ENCODE measurements at regions not wholly inside any gene's neighbourhood (a gene's known extent, or its start where the extent isn't known, plus 50 kb on each side); places are given as distances from the start of the nearest gene placed in this dataset.

DNA sequence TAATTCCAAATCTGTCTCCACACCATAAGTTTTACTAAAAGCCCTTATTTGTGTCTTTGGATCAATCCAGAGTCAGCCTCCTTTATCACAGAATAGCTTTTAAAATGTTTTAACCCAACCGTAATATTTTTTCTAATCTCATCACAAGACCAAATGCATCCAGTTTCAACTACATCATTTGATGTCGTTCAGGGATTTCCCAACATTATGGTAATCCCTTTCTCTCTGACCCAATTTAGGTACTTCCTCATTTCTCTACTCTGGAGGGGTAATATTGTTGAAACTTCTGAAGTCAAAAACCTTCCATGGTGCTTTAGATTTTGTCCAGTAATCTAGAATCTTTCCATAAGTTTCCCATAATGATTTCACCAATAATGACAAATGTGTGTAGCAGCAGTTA, 596.8 kb downstream of the SOX5 start:
- Histone ChIP-seq H3K4me1 (ENCODE audit: low read depth) (no peaks in the 10 kb centered on the region), H3K9me3 (no peaks in the 10 kb centered on the region), H3K4me3 (no peak overlapping the region), H3K36me3 (ENCODE audit: low read depth) (no peaks in the 10 kb centered on the region)
- ATAC-seq (no peak), DNase-seq (no peak)
- intact Hi-C loops (cut with DNase I, micrococcal nuclease) = no loop called here
- TF ChIP-seq, protein P1, sequence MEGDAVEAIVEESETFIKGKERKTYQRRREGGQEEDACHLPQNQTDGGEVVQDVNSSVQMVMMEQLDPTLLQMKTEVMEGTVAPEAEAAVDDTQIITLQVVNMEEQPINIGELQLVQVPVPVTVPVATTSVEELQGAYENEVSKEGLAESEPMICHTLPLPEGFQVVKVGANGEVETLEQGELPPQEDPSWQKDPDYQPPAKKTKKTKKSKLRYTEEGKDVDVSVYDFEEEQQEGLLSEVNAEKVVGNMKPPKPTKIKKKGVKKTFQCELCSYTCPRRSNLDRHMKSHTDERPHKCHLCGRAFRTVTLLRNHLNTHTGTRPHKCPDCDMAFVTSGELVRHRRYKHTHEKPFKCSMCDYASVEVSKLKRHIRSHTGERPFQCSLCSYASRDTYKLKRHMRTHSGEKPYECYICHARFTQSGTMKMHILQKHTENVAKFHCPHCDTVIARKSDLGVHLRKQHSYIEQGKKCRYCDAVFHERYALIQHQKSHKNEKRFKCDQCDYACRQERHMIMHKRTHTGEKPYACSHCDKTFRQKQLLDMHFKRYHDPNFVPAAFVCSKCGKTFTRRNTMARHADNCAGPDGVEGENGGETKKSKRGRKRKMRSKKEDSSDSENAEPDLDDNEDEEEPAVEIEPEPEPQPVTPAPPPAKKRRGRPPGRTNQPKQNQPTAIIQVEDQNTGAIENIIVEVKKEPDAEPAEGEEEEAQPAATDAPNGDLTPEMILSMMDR (IDR thresholded peaks at IDR 0.05) = no peak

- TF ChIP-seq, protein P1 (IDR thresholded peaks at IDR 0.05) = no peak
- DNase-seq = no peak
- intact Hi-C loops (cut with DNase I, micrococcal nuclease) = no loop called here
- Histone ChIP-seq H3K9me3 (no peaks in the 10 kb centered on the region), H3K36me3 (ENCODE audit: low read depth) (no peaks in the 10 kb centered on the region), H3K4me1 (ENCODE audit: low read depth) (no peaks in the 10 kb centered on the region), H3K4me3 (no peak overlapping the region)
- ATAC-seq = no peak
Observed at GRCh38 chr12:23354800-23355199, 594.7 kb downstream of the SOX5 start.

DNA sequence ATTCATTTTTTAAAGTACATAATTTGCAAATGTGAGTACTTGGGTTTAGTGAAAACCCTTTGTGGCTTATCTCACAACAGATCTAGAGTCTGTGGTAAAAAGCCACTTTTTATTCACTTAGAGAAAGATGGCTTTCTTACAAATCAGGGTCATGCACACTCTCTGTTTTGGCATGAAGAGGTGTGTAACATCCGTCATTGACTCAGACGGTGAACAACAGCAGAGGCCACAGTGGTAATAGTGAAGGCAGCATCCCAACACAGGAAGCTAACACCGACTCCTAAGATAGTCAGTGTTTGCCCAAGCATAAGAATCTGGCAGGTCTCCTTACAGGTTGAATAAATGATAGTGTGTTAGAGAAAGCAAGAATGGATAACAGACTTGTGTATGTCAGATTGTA, 593.0 kb downstream of the SOX5 start:
- Histone ChIP-seq H3K4me1 (ENCODE audit: low read depth) (no peaks in the 10 kb centered on the region), H3K9me3 (no peaks in the 10 kb centered on the region), H3K36me3 (ENCODE audit: low read depth) (no peaks in the 10 kb centered on the region), H3K4me3 (no peak overlapping the region)
- TF ChIP-seq, protein P1 (IDR thresholded peaks at IDR 0.05) = no peak
- ATAC-seq (no peak), DNase-seq (no peak)
- intact Hi-C loops (cut with DNase I, micrococcal nuclease) = no loop called here

GRCh38 chr12:23356927-23357708, 592.4 kb downstream of the SOX5 start:
- no peaks in the 10 kb centered on the region for H3K36me3 ChIP-seq (ENCODE audit: low read depth)
- ATAC-seq = no peak

DNA sequence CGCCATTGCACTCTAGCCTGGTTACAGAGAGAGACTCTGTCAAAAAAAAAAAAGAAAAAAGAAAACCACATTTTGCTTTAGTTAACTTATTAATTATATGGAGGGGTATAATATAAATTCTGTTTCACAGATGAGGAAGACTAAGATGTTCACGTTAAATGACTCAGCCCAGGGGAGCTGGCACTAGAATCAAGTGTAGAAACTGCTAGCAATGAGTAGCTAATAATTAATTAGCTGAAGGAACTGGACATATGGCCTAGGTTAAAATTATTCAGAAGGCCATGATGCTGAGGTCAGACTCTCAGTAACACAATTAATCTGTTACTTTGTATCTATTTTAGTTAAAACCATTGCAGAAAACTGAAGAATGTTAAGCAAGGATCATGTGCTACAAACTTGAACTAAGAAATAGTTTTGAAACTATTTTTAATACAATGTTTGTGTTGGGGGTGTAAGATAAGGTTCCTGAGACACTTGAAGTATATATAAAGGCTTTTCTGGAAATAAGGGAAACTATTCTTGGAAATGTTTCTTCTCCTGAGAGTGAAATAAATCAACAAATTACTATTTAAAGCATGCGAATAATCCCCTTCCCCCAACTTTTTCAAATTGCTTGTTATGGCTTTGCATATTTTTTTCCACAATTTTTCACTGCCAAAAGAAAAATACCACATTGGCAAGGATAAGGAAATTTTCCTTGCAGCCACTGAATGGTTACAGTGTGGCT, 589.3 kb downstream of the SOX5 start:
- intact Hi-C loops (cut with DNase I, micrococcal nuclease) = no loop called here
- no peak overlapping the region for H3K4me3 ChIP-seq
- DNase-seq (no peak), ATAC-seq (no peak)
- H3K9me3 ChIP-seq = no peaks in the 10 kb centered on the region
- no peaks in the 10 kb centered on the region for H3K36me3 ChIP-seq (ENCODE audit: low read depth)
- TF ChIP-seq, protein P1 (IDR thresholded peaks at IDR 0.05) = no peak
- H3K4me1 ChIP-seq (ENCODE audit: low read depth) = no peaks in the 10 kb centered on the region

More at GRCh38 chr12:23356927-23357708, 592.4 kb downstream of the SOX5 start:
- intact Hi-C loops (cut with DNase I, micrococcal nuclease) = no loop called here
- TF ChIP-seq, protein P1 (IDR thresholded peaks at IDR 0.05) = no peak
- H3K4me3 ChIP-seq = no peak overlapping the region
- no peaks in the 10 kb centered on the region for H3K4me1 ChIP-seq (ENCODE audit: low read depth)
- no peak for DNase-seq
- H3K9me3 ChIP-seq = no peaks in the 10 kb centered on the region
